ENCODE measurements at regions not wholly inside any gene's neighbourhood (a gene's known extent, or its start where the extent isn't known, plus 50 kb on each side); places are given as distances from the start of the nearest gene placed in this dataset.
"Not testable (repeated sequence)": the region's sequence is repeated elsewhere in the genome, so short reads cannot be mapped to it uniquely, and the experiment has no call there.

DNA sequence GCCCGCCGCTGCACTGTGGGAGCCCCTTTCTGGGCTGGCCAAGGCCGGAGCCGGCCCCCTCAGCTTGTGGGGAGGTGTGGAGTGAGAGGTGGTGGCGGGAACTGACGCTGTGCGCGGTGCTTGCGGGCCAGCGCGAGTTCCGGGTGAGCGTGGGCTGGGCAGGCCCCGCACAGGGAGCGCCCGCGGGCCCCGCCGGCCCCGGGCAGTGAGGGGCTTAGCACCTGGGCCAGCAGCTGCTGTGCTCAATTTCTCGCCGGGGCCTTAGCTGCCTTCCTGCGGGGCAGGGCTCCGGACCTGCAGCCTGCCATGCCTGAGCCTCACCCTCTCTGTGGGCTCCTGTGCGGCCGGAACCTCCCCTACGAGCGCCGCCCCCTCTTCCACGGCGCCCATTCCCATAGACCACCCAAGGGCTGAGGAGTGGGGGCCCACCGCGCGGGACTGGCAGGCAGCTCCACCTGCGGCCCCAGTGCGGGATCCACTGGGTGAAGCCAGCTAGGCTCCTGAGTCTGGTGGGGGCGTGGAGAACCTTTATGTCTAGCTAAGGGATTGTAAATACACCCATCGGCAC lies 1062.6 kb downstream of the TDRD15 start:
- TF ChIP-seq CTCF, POLR2A (IDR thresholded peaks at IDR 0.05): not testable (repeated sequence)

Data from testis (tissue), 2 donors.